ENCODE measurements at regions not wholly inside any gene's neighbourhood (a gene's known extent, or its start where the extent isn't known, plus 50 kb on each side); places are given as distances from the start of the nearest gene placed in this dataset.
"Not testable (repeated sequence)": the region's sequence is repeated elsewhere in the genome, so short reads cannot be mapped to it uniquely, and the experiment has no call there.

DNA sequence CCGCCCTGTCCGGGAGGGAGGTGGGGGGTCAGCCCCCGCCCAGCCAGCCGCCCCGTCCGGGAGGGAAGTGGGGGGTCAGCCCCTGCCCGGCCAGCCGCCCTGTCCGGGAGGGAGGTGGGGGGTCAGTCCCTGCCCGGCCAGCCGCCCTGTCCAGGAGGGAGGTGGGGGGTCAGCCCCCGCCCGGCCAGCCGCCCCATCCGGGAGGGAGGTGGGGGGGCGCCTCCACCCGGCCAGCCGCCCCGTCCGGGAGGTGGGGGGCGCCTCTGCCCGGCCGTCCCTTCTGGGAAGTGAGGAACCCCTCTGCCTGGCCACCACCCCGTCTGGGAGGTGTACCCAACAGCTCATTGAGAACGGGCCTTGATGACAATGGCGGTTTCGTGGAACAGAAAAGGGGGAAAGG lies 823.4 kb upstream of the GBE1 start:
- not testable (repeated sequence) for TF ChIP-seq ZNF70, ISL1, OSR1 (CRISPR knock-in tag; IDR thresholded peaks at IDR 0.05)
- TF ChIP-seq, protein P1, sequence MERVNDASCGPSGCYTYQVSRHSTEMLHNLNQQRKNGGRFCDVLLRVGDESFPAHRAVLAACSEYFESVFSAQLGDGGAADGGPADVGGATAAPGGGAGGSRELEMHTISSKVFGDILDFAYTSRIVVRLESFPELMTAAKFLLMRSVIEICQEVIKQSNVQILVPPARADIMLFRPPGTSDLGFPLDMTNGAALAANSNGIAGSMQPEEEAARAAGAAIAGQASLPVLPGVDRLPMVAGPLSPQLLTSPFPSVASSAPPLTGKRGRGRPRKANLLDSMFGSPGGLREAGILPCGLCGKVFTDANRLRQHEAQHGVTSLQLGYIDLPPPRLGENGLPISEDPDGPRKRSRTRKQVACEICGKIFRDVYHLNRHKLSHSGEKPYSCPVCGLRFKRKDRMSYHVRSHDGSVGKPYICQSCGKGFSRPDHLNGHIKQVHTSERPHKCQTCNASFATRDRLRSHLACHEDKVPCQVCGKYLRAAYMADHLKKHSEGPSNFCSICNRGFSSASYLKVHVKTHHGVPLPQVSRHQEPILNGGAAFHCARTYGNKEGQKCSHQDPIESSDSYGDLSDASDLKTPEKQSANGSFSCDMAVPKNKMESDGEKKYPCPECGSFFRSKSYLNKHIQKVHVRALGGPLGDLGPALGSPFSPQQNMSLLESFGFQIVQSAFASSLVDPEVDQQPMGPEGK (CRISPR knock-in tag; IDR thresholded peaks at IDR 0.05; ENCODE audit: borderline replicate concordance), result not testable (repeated sequence)
